SH-SY5Y (cell line): ENCODE measurements at regions not wholly inside any gene's neighbourhood (a gene's known extent, or its start where the extent isn't known, plus 50 kb on each side); places are given as distances from the start of the nearest gene placed in this dataset.

ENCODE experiments used
- GATA2 ChIP-seq: IDR thresholded peaks from 2 replicates; pipeline ENCODE4 v1.6.1; 2011; ENCODE audit warnings: mild to moderate bottlenecking, low read depth, low read length
- GATA3 ChIP-seq: IDR thresholded peaks from 2 replicates; pipeline ENCODE4 v1.6.1; 2011; ENCODE audit warnings: low read depth, mild to moderate bottlenecking, low read length, moderate library complexity

- no peak for TF ChIP-seq GATA2
- TF ChIP-seq GATA3: no peak
These were observed 649.8 kb downstream of the RPS29 start for GRCh38 chr14:48936362-48936761.
